CD14-positive monocyte (primary cell): ENCODE measurements at regions not wholly inside any gene's neighbourhood (a gene's known extent, or its start where the extent isn't known, plus 50 kb on each side); places are given as distances from the start of the nearest gene placed in this dataset.

Experiments
- DNase-seq, 3 donors: peaks; one replicate each; pipeline ENCODE4 v3.0.0-alpha.2; 2011 to 2022
- H2AFZ ChIP-seq: 2 replicates; pipeline ENCODE4 v1.6.0; 2012; ENCODE audit warnings: mild to moderate bottlenecking, low read depth, low read length, inconsistent platforms; ENCODE audit not compliant: insufficient read depth, poor library complexity, severe bottlenecking
- H3K27ac ChIP-seq, 2 donors: 1 replicate in 1 of 2; 2 replicates in 1 of 2; pipeline ENCODE4 v1.5.1; 2012 to 2013; ENCODE audit warnings: low read length in 2 of 2, control low read depth in 1 of 2, inconsistent platforms in 1 of 2, low read depth in 1 of 2, mild to moderate bottlenecking in 1 of 2
- H3K27me3 ChIP-seq, 2 donors: one replicate each; pipeline versions ENCODE4 v1.6.0 to v1.6.1; 2011 to 2013; ENCODE audit warnings: low read length in 2 of 2; ENCODE audit not compliant: control insufficient read depth in 2 of 2, insufficient read depth in 2 of 2
- H3K36me3 ChIP-seq, 2 donors: replicated peaks in 1 of 2; 1 replicate in 1 of 2; 2 replicates in 1 of 2; pipeline versions ENCODE4 v1.5.1 to v1.6.1; 2012 to 2013; ENCODE audit warnings: low read length in 2 of 2, control low read depth in 1 of 2, inconsistent platforms in 1 of 2, mild to moderate bottlenecking in 1 of 2; ENCODE audit not compliant: insufficient read depth in 2 of 2, control insufficient read depth in 1 of 2
- H3K4me1 ChIP-seq, 2 donors: 1 replicate in 1 of 2; 2 replicates in 1 of 2; pipeline versions ENCODE4 v1.5.1 to v1.6.1; 2012 to 2013; ENCODE audit warnings: low read length in 2 of 2, control low read depth in 1 of 2, inconsistent platforms in 1 of 2, mild to moderate bottlenecking in 1 of 2, moderate library complexity in 1 of 2; ENCODE audit not compliant: insufficient read depth in 2 of 2, control insufficient read depth in 1 of 2
- H3K4me2 ChIP-seq: replicated peaks from 2 replicates; pipeline ENCODE3; 2012; ENCODE audit warnings: low read length, moderate library complexity, mild to moderate bottlenecking; ENCODE audit not compliant: poor library complexity, severe bottlenecking; ENCODE audit errors: extremely low read depth
- H3K4me3 ChIP-seq, 3 experiments: fragments of 200-600 bp in 1 of 3; sonication (generic) in 1 of 3; replicated peaks in 1 of 3; 1 replicate in 2 of 3; 2 replicates in 1 of 3; pipeline ENCODE4 v1.5.1; 2011 to 2013; ENCODE audit warnings: low read length in 3 of 3, mild to moderate bottlenecking in 3 of 3, control low read depth in 2 of 3, low read depth in 2 of 3, inconsistent platforms in 1 of 3, moderate library complexity in 1 of 3
- H3K79me2 ChIP-seq: 2 replicates; pipeline ENCODE4 v1.6.0; 2012; ENCODE audit warnings: mild to moderate bottlenecking, control low read depth, inconsistent platforms, low read length, moderate library complexity; ENCODE audit not compliant: insufficient read depth
- H3K9ac ChIP-seq: 2 replicates; pipeline ENCODE4 v1.6.0; 2017; ENCODE audit warnings: low read length, mild to moderate bottlenecking; ENCODE audit not compliant: insufficient read depth, poor library complexity, severe bottlenecking
- H3K9me3 ChIP-seq, 2 donors: replicated peaks in 1 of 2; 1 replicate in 1 of 2; 2 replicates in 1 of 2; pipeline versions ENCODE4 v1.5.1 to v1.6.1; 2012 to 2013; ENCODE audit warnings: low read length in 2 of 2, control low read depth in 1 of 2; ENCODE audit not compliant: control insufficient read depth in 1 of 2, insufficient read depth in 1 of 2
- H4K20me1 ChIP-seq: 2 replicates; pipeline ENCODE4 v1.6.0; 2012; ENCODE audit warnings: mild to moderate bottlenecking, low read length, control low read depth, moderate library complexity; ENCODE audit not compliant: insufficient read depth
- H3K27ac Mint-ChIP-seq, 7 donors: one replicate each; pipeline ENCODE4 v1.8.0; 2020; ENCODE audit warnings: mild to moderate bottlenecking in 7 of 7, mixed read lengths in 7 of 7, moderate library complexity in 6 of 7, inconsistent platforms in 2 of 7
- H3K27me3 Mint-ChIP-seq, 3 donors: one replicate each; pipeline ENCODE4 v1.8.0; 2021 to 2022; ENCODE audit warnings: low read depth in 3 of 3, mild to moderate bottlenecking in 3 of 3, mixed read lengths in 3 of 3, moderate library complexity in 3 of 3, inconsistent platforms in 1 of 3
- H3K36me3 Mint-ChIP-seq, 2 donors: one replicate each; pipeline ENCODE4 v1.8.0; 2020; ENCODE audit warnings: mixed read lengths in 2 of 2, inconsistent platforms in 1 of 2, mild to moderate bottlenecking in 1 of 2
- H3K4me1 Mint-ChIP-seq: one replicate; pipeline ENCODE4 v1.8.0; 2020; ENCODE audit warnings: mild to moderate bottlenecking, mixed read lengths
- H3K4me3 Mint-ChIP-seq, 2 donors: one replicate each; pipeline ENCODE4 v1.8.0; 2020; ENCODE audit warnings: mild to moderate bottlenecking in 2 of 2, mixed read lengths in 2 of 2, moderate library complexity in 1 of 2
- H3K9me3 Mint-ChIP-seq, 7 donors: one replicate each; pipeline ENCODE4 v1.8.0; 2020 to 2022; ENCODE audit warnings: mixed read lengths in 7 of 7, mild to moderate bottlenecking in 6 of 7, moderate library complexity in 6 of 7, inconsistent platforms in 2 of 7
- CTCF ChIP-seq: fragments of 200-600 bp; IDR thresholded peaks from one replicate; pipeline ENCODE4 v1.8.0; 2022; ENCODE audit warnings: antibody characterized with exemption, mild to moderate bottlenecking
- WGBS: methylation state at CpG from one replicate; pipeline ENCODE4 v1.1.5; 2013; ENCODE audit warnings: missing lambda C conversion rate; ENCODE audit not compliant: insufficient coverage; 5-methylcytosine and 5-hydroxymethylcytosine counted together
- intact Hi-C, 2 donors: fragments of 100-400 bp; cut with micrococcal nuclease; formaldehyde crosslinking; loops; one replicate each; pipeline versions ENCODE4 v1.15.0 to v1.15.1; 2023

DNA sequence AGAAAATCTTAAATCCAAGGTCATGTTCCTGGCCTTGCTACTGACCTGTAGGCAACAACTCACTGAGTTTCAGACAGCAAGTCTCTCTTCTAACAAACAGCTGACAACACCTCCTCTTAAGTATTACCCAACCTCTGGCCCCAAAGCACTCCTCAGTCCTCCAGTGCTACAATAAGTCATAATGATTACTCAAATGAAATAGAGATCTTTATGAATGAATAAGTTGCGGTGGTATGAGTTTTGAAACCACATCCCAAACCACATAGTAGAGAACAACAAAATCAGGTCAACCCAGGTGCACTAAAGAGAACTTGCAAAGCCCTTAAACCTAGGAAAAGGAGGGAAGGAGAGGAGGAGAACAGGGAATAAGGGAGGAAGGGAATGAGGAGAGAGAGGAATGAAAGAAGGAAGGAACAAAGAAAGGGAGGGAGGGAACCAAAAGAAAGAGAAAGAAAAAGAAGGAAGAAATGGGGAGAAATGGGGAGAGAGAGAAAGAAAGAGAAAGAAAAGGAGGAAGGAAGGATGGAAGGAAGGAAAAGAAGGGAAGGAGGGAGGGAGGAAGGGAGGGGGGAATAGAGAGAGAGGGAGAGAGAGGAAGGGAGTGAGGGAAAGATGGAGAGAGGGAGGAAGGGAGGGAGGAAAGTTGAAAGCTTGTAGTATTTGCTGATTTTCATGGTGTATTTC lies 142.8 kb upstream of the CALCR start:
- H3K4me2 ChIP-seq = no peak overlapping the region
- no peak overlapping the region for H3K4me3 ChIP-seq
- H3K36me3 Mint-ChIP-seq = no peaks in the 10 kb centered on the region
- intact Hi-C loops = no loop called here
- no peak overlapping the region for H3K4me3 Mint-ChIP-seq
- no peak for TF ChIP-seq CTCF
- H3K9ac ChIP-seq = no peak overlapping the region
- DNase-seq = no peak
- H3K27ac ChIP-seq = no peak overlapping the region
- no peaks in the 10 kb centered on the region for H3K9me3 ChIP-seq
- no CpG with 5 or more reads among the region's 1 CpG for WGBS
- no peaks in the 10 kb centered on the region for H4K20me1 ChIP-seq
- no peaks in the 10 kb centered on the region for H3K4me1 ChIP-seq
- H3K4me1 Mint-ChIP-seq = no peaks in the 10 kb centered on the region
- no peaks in the 10 kb centered on the region for H3K36me3 ChIP-seq
- peaks cover 0 to 3% (median 2%) of the 10 kb centered on the region in 3 donors for H3K27me3 Mint-ChIP-seq
- no peak overlapping the region for H3K27ac Mint-ChIP-seq
- H3K27me3 ChIP-seq = no peaks in the 10 kb centered on the region
- H3K9me3 Mint-ChIP-seq = no peaks in the 10 kb centered on the region
- H2AFZ ChIP-seq = no peak overlapping the region
- H3K79me2 ChIP-seq = no peaks in the 10 kb centered on the region

- Histone ChIP-seq H3K36me3 (no peaks in the 10 kb centered on the region), H3K9ac (no peak overlapping the region), H2AFZ (no peak overlapping the region), H3K9me3 (no peaks in the 10 kb centered on the region), H3K4me3 (no peak overlapping the region), H3K4me2 (no peak overlapping the region), H3K27me3 (no peaks in the 10 kb centered on the region), H4K20me1 (no peaks in the 10 kb centered on the region), H3K4me1 (no peaks in the 10 kb centered on the region), H3K79me2 (no peaks in the 10 kb centered on the region), H3K27ac (no peak overlapping the region)
- H3K4me1 Mint-ChIP-seq = no peaks in the 10 kb centered on the region
- no peaks in the 10 kb centered on the region for H3K36me3 Mint-ChIP-seq
- 4% methylated on average over 4 of the region's 6 CpGs for WGBS
- intact Hi-C loops = no loop called here
- H3K4me3 Mint-ChIP-seq = no peak overlapping the region
- DNase-seq = peak in 1 of 3 donors; percentile 10
- no peaks in the 10 kb centered on the region for H3K9me3 Mint-ChIP-seq
- peaks cover 0 to 3% (median 2%) of the 10 kb centered on the region in 3 donors for H3K27me3 Mint-ChIP-seq
- no peak overlapping the region for H3K27ac Mint-ChIP-seq
- TF ChIP-seq CTCF = peak; percentile 23
Measured at GRCh38 chr7:93715234-93715633, 140.7 kb upstream of the CALCR start.
